ENCODE measurements at regions not wholly inside any gene's neighbourhood (a gene's known extent, or its start where the extent isn't known, plus 50 kb on each side); places are given as distances from the start of the nearest gene placed in this dataset.
"Not testable (repeated sequence)": the region's sequence is repeated elsewhere in the genome, so short reads cannot be mapped to it uniquely, and the experiment has no call there.

- no peak overlapping the region for H3K4me3 ChIP-seq (ENCODE audit: insufficient read length, low read depth)
- H3K4me1 ChIP-seq (ENCODE audit: insufficient read depth, insufficient read length), result no peaks in the 10 kb centered on the region
- DNase-seq (ENCODE audit: low read depth, low spot score), result no peak
- H3K36me3 ChIP-seq (ENCODE audit: insufficient read depth, insufficient read length, low read length), result no peaks in the 10 kb centered on the region
- no peak for TF ChIP-seq YY1 (IDR thresholded peaks at IDR 0.05; ENCODE audit: insufficient read depth, insufficient read length)
- no peak for TF ChIP-seq ZNF274 (IDR thresholded peaks at IDR 0.05; ENCODE audit: low read depth, low read length)
- no peak for TF ChIP-seq SUZ12 (IDR thresholded peaks at IDR 0.05; ENCODE audit: extremely low read depth, insufficient read depth, insufficient read length)
- no peak overlapping the region for H3K9ac ChIP-seq (ENCODE audit: insufficient read length, low read depth)
- peaks cover 9% of the 10 kb centered on the region; the same call in 1 of the 2 replicates for H3K9me3 ChIP-seq (ENCODE audit: insufficient read depth, low read length)
- H3K27me3 ChIP-seq (ENCODE audit: insufficient read depth, insufficient read length), result no peaks in the 10 kb centered on the region
These were observed 398.2 kb upstream of the RGS18 start for GRCh38 chr1:191760016-191760415.

GRCh38 chr1:191788551-191788950 lies 369.7 kb upstream of the RGS18 start:
- no peak for TF ChIP-seq SUZ12 (IDR thresholded peaks at IDR 0.05; ENCODE audit: extremely low read depth, insufficient read depth, insufficient read length)
- no peaks in the 10 kb centered on the region for H3K36me3 ChIP-seq (ENCODE audit: insufficient read depth, insufficient read length, low read length)
- no peaks in the 10 kb centered on the region for H3K9me3 ChIP-seq (ENCODE audit: insufficient read depth, low read length)
- no peaks in the 10 kb centered on the region for H3K27me3 ChIP-seq (ENCODE audit: insufficient read depth, insufficient read length)
- no peak for DNase-seq (ENCODE audit: low read depth, low spot score)
- no peaks in the 10 kb centered on the region for H3K4me1 ChIP-seq (ENCODE audit: insufficient read depth, insufficient read length)
- H3K9ac ChIP-seq (ENCODE audit: insufficient read length, low read depth), result no peak overlapping the region
- no peak overlapping the region for H3K4me3 ChIP-seq (ENCODE audit: insufficient read length, low read depth)

- Histone ChIP-seq H3K9me3 (ENCODE audit: insufficient read depth, low read length) (no peaks in the 10 kb centered on the region), H3K4me3 (ENCODE audit: insufficient read length, low read depth) (no peak overlapping the region), H3K27me3 (ENCODE audit: insufficient read depth, insufficient read length) (no peaks in the 10 kb centered on the region), H3K4me1 (ENCODE audit: insufficient read depth, insufficient read length) (no peaks in the 10 kb centered on the region), H3K9ac (ENCODE audit: insufficient read length, low read depth) (no peak overlapping the region), H3K36me3 (ENCODE audit: insufficient read depth, insufficient read length, low read length) (no peaks in the 10 kb centered on the region)
- TF ChIP-seq SUZ12 (IDR thresholded peaks at IDR 0.05; ENCODE audit: extremely low read depth, insufficient read depth, insufficient read length) (no peak), ZNF274 (IDR thresholded peaks at IDR 0.05; ENCODE audit: low read depth, low read length) (no peak), YY1 (IDR thresholded peaks at IDR 0.05; ENCODE audit: insufficient read depth, insufficient read length) (no peak)
- no peak for DNase-seq (ENCODE audit: low read depth, low spot score)
These were observed 360.1 kb upstream of the RGS18 start for GRCh38 chr1:191798178-191798577.

GRCh38 chr1:191804311-191804710 lies 354.0 kb upstream of the RGS18 start:
- no peak for DNase-seq (ENCODE audit: low read depth, low spot score)
- TF ChIP-seq ZNF274 (IDR thresholded peaks at IDR 0.05; ENCODE audit: low read depth, low read length), result no peak
- TF ChIP-seq SUZ12 (IDR thresholded peaks at IDR 0.05; ENCODE audit: extremely low read depth, insufficient read depth, insufficient read length), result no peak
- TF ChIP-seq YY1 (IDR thresholded peaks at IDR 0.05; ENCODE audit: insufficient read depth, insufficient read length), result no peak
- Histone ChIP-seq H3K9ac (ENCODE audit: insufficient read length, low read depth) (no peak overlapping the region), H3K4me1 (ENCODE audit: insufficient read depth, insufficient read length) (no peaks in the 10 kb centered on the region), H3K36me3 (ENCODE audit: insufficient read depth, insufficient read length, low read length) (no peaks in the 10 kb centered on the region), H3K27me3 (ENCODE audit: insufficient read depth, insufficient read length) (no peaks in the 10 kb centered on the region), H3K9me3 (ENCODE audit: insufficient read depth, low read length) (no peaks in the 10 kb centered on the region), H3K4me3 (ENCODE audit: insufficient read length, low read depth) (no peak overlapping the region)

- peaks cover 18% of the 10 kb centered on the region for H3K9me3 ChIP-seq (ENCODE audit: insufficient read depth, low read length)
- not testable (repeated sequence) for H3K27me3 ChIP-seq (ENCODE audit: insufficient read depth, insufficient read length); H3K9ac ChIP-seq (ENCODE audit: insufficient read length, low read depth); H3K36me3 ChIP-seq (ENCODE audit: insufficient read depth, insufficient read length, low read length); H3K4me1 ChIP-seq (ENCODE audit: insufficient read depth, insufficient read length); H3K4me3 ChIP-seq (ENCODE audit: insufficient read length, low read depth)
- DNase-seq (ENCODE audit: low read depth, low spot score), result peak; percentile 3
These were observed 344.7 kb upstream of the RGS18 start for GRCh38 chr1:191813593-191813992.

- Histone ChIP-seq H3K9ac (ENCODE audit: insufficient read length, low read depth) (no peak overlapping the region), H3K4me1 (ENCODE audit: insufficient read depth, insufficient read length) (no peaks in the 10 kb centered on the region), H3K4me3 (ENCODE audit: insufficient read length, low read depth) (no peak overlapping the region), H3K27me3 (ENCODE audit: insufficient read depth, insufficient read length) (no peaks in the 10 kb centered on the region), H3K36me3 (ENCODE audit: insufficient read depth, insufficient read length, low read length) (no peaks in the 10 kb centered on the region), H3K9me3 (ENCODE audit: insufficient read depth, low read length) (peaks cover 10% of the 10 kb centered on the region; the same call in 1 of the 2 replicates)
- TF ChIP-seq ZNF274 (IDR thresholded peaks at IDR 0.05; ENCODE audit: low read depth, low read length) (no peak), SUZ12 (IDR thresholded peaks at IDR 0.05; ENCODE audit: extremely low read depth, insufficient read depth, insufficient read length) (no peak), YY1 (IDR thresholded peaks at IDR 0.05; ENCODE audit: insufficient read depth, insufficient read length) (no peak)
- DNase-seq (ENCODE audit: low read depth, low spot score), result no peak
These were observed 340.1 kb upstream of the RGS18 start for GRCh38 chr1:191818198-191818597.

GRCh38 chr1:191831572-191831971 lies 326.7 kb upstream of the RGS18 start:
- Histone ChIP-seq H3K27me3 (ENCODE audit: insufficient read depth, insufficient read length) (no peaks in the 10 kb centered on the region), H3K9ac (ENCODE audit: insufficient read length, low read depth) (no peak overlapping the region), H3K4me1 (ENCODE audit: insufficient read depth, insufficient read length) (no peaks in the 10 kb centered on the region), H3K9me3 (ENCODE audit: insufficient read depth, low read length) (no peaks in the 10 kb centered on the region), H3K4me3 (ENCODE audit: insufficient read length, low read depth) (no peak overlapping the region), H3K36me3 (ENCODE audit: insufficient read depth, insufficient read length, low read length) (no peaks in the 10 kb centered on the region)
- TF ChIP-seq YY1 (IDR thresholded peaks at IDR 0.05; ENCODE audit: insufficient read depth, insufficient read length), result no peak
- no peak for TF ChIP-seq ZNF274 (IDR thresholded peaks at IDR 0.05; ENCODE audit: low read depth, low read length)
- no peak for TF ChIP-seq SUZ12 (IDR thresholded peaks at IDR 0.05; ENCODE audit: extremely low read depth, insufficient read depth, insufficient read length)
- peak; percentile 48 for DNase-seq (ENCODE audit: low read depth, low spot score)

- no peak for DNase-seq (ENCODE audit: low read depth, low spot score)
- no peaks in the 10 kb centered on the region for H3K27me3 ChIP-seq (ENCODE audit: insufficient read depth, insufficient read length)
These were observed 318.4 kb upstream of the RGS18 start for GRCh38 chr1:191839891-191840290.

More at GRCh38 chr1:191839891-191840290, 318.4 kb upstream of the RGS18 start:
- H3K4me1 ChIP-seq (ENCODE audit: insufficient read depth, insufficient read length), result no peaks in the 10 kb centered on the region
- no peak overlapping the region for H3K4me3 ChIP-seq (ENCODE audit: insufficient read length, low read depth)
- no peak for TF ChIP-seq YY1 (IDR thresholded peaks at IDR 0.05; ENCODE audit: insufficient read depth, insufficient read length)
- TF ChIP-seq ZNF274 (IDR thresholded peaks at IDR 0.05; ENCODE audit: low read depth, low read length), result no peak
- TF ChIP-seq SUZ12 (IDR thresholded peaks at IDR 0.05; ENCODE audit: extremely low read depth, insufficient read depth, insufficient read length), result no peak
- no peaks in the 10 kb centered on the region for H3K9me3 ChIP-seq (ENCODE audit: insufficient read depth, low read length)
- H3K36me3 ChIP-seq (ENCODE audit: insufficient read depth, insufficient read length, low read length), result no peaks in the 10 kb centered on the region
- H3K9ac ChIP-seq (ENCODE audit: insufficient read length, low read depth), result no peak overlapping the region

Data from NT2/D1 (cell line).